ENCODE measurements at regions not wholly inside any gene's neighbourhood (a gene's known extent, or its start where the extent isn't known, plus 50 kb on each side); places are given as distances from the start of the nearest gene placed in this dataset.
A peak's percentile ranks its signal among the peaks of the same experiment; 100 is the strongest.
"Not testable (repeated sequence)": the region's sequence is repeated elsewhere in the genome, so short reads cannot be mapped to it uniquely, and the experiment has no call there.

DNA sequence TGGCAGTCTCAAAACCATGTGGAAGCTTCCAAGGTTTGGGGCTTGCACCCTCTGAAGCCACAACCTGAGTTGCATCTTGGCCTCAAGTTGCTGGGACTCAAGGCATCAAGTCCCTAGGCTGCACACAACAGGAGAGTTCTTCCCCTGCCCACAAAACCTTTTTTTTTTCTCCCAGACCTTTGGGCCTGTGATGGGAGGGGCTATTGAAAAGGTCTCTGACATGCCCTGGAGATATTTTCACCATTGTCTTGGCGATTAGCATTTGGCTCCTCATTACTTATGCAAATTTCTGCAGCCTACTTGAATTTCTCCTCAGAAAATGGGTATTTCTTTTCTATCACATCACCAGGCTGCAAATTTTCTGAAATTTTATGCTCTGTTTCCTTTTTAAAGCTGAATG lies 349.5 kb upstream of the EDA2R start:
- Mint-ChIP-seq H3K9me3 (peaks cover 0 to 18% (median 5%) of the 10 kb centered on the region in 7 donors), H3K27me3 (no peaks in the 10 kb centered on the region), H3K4me1 (no peaks in the 10 kb centered on the region), H3K4me3 (no peak overlapping the region), H3K36me3 (no peaks in the 10 kb centered on the region), H3K27ac (no peak overlapping the region)
- no peak for DNase-seq
- no peak for ATAC-seq (ENCODE audit: low read depth in 2 of 2)

DNA sequence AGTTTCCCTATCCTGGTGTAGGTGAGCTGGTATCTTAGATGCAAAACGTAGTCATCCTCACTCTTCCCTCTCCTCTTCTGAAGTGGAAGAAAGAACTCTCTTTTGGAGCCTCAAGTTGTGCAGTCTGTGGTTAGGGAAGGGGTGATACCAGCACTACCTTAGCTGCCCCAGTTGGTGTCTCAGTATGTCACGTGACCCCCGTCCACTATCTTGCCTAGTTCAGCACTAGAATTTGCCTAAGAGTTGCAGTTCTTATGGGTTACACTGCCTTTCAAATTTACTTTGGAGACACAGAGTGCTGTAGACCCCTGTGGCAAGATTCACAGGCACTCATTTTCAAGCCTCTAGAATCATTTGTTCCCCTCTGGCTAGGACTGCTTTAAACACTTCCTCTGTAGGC lies 322.8 kb upstream of the EDA2R start:
- H3K27me3 Mint-ChIP-seq = no peaks in the 10 kb centered on the region
- peaks cover 3 to 47% (median 20%) of the 10 kb centered on the region in 7 donors for H3K9me3 Mint-ChIP-seq
- H3K4me3 Mint-ChIP-seq = peak overlapping the region in 1 of 8 donors; percentile 44
- DNase-seq (no peak), ATAC-seq (ENCODE audit: low read depth in 2 of 2) (no peak)
- no peaks in the 10 kb centered on the region for H3K4me1 Mint-ChIP-seq
- H3K27ac Mint-ChIP-seq = no peak overlapping the region
- no peaks in the 10 kb centered on the region for H3K36me3 Mint-ChIP-seq

DNA sequence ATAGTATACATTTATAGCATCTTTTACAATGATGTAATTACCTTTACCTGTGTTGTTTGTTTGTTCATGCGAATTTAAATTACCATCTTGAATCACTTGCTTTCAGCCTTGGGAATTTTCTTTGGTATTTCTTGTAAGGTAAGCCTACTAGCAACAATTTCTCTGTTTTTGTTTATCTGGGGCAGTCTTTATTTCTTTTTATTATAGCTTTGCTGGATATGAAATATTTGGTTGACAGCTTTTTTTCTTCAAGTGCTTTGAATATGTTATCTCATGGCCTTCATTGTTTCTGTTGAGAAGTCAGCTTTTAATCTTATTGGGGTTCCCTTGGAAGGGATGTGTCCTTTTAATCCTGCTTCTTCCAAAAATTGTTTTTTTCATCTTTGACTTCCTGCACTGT lies 292.8 kb upstream of the EDA2R start:
- H3K4me1 Mint-ChIP-seq = no peaks in the 10 kb centered on the region

DNA sequence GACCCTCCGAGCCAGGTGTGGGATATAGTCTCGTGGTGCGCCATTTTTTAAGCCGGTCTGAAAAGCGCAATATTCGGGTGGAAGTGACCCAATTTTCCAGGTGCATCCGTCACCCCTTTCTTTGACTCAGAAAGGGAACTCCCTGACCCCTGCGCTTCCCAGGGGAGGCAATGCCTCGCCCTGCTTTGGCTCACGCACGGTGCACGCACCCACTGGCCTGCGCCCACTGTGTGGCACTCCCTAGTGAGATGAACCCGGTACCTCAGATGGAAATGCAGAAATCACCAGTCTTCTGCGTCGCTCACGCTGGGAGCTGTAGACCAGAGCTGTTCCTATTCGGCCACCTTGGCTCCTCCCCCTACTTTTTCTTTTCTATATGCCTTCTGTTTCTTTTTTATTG lies 291.6 kb upstream of the EDA2R start:
- H3K27ac Mint-ChIP-seq; DNase-seq; H3K4me1 Mint-ChIP-seq; H3K36me3 Mint-ChIP-seq; H3K4me3 Mint-ChIP-seq; H3K27me3 Mint-ChIP-seq; ATAC-seq (ENCODE audit: low read depth in 2 of 2): not testable (repeated sequence)
- H3K9me3 Mint-ChIP-seq = peaks cover 2 to 20% (median 16%) of the 10 kb centered on the region in 7 donors

More for the DNA sequence above, 292.8 kb upstream of the EDA2R start:
- H3K4me3 Mint-ChIP-seq = no peak overlapping the region
- no peak overlapping the region for H3K27ac Mint-ChIP-seq
- no peaks in the 10 kb centered on the region for H3K27me3 Mint-ChIP-seq
- no peak for DNase-seq
- ATAC-seq (ENCODE audit: low read depth in 2 of 2) = no peak
- peaks cover 2 to 20% (median 16%) of the 10 kb centered on the region in 7 donors for H3K9me3 Mint-ChIP-seq
- no peaks in the 10 kb centered on the region for H3K36me3 Mint-ChIP-seq

DNA sequence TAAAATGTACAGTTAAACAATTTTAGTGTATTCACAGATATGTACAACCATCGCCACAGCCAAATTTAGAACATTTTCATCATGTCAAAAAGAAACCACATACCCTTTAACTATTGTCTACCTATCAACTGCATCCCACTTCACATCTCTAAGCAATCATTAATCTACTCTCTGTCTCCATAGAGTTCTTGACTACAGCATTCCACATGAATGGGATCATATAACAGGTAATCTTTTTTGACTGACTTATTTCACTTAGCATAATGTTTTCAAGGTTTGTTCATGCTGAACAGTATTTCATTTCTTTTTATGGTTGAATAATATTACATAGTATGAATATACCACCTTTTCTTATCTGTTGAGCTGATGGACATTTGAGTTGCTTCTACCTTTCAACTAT lies 281.4 kb upstream of the EDA2R start:
- Mint-ChIP-seq H3K36me3 (no peaks in the 10 kb centered on the region), H3K9me3 (peaks cover 3 to 9% (median 6%) of the 10 kb centered on the region in 7 donors), H3K27me3 (no peaks in the 10 kb centered on the region), H3K4me1 (no peaks in the 10 kb centered on the region), H3K27ac (no peak overlapping the region), H3K4me3 (no peak overlapping the region)
- DNase-seq (no peak), ATAC-seq (ENCODE audit: low read depth in 2 of 2) (no peak)

DNA sequence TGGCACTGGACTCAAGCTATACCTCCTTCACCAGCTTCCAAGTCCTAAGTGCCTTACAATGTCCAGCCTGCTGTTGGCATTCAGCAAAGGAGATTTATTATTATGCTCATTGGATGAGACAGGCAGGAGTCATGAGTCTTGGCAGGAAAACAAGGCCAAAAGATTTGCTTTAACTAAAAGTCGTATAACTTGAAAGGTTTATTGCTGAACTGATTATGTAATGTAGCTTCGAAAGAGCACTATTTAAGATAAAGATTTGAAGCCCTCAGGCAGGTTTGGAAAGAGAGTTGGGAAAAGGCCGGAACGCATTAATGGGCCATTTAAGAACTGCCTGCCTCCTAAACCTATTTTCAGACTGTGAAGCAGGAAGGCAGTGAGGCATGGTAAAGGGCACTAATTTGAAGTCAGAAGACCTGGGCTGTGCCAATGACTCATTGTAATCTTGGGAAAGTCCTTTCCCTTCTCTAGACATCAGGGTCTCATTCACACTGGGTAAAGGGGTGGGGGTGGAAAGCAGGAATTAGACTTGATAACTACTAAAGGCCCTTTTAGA lies 280.5 kb upstream of the EDA2R start:
- H3K9me3 Mint-ChIP-seq = peaks cover 3 to 9% (median 6%) of the 10 kb centered on the region in 7 donors
- no peaks in the 10 kb centered on the region for H3K27me3 Mint-ChIP-seq
- no peak overlapping the region for H3K4me3 Mint-ChIP-seq
- ATAC-seq (ENCODE audit: low read depth in 2 of 2) = no peak
- no peak for DNase-seq
- H3K4me1 Mint-ChIP-seq = no peaks in the 10 kb centered on the region
- H3K36me3 Mint-ChIP-seq = no peaks in the 10 kb centered on the region
- H3K27ac Mint-ChIP-seq = no peak overlapping the region

DNA sequence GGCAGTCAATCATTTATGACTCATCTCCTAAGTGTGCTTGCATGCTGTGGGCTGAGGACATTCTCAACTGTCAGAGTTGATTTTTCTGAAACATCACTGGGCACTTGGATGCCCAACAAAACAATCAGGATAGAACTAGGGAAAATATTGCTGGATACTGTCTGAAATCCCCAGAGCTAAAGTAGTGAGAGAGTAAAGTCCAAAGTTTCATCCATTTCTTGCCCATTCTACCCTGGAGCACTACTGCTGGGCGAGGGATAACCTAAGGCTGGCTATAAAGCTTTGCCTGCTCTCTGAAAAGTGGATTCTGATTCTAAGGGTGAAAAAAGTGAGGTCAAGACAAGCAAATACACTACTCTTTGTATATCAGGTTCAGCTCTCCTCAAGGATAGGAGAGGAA lies 279.6 kb upstream of the EDA2R start:
- ATAC-seq (ENCODE audit: low read depth in 2 of 2) (no peak), DNase-seq (no peak)
- Mint-ChIP-seq H3K4me1 (no peaks in the 10 kb centered on the region), H3K27ac (no peak overlapping the region), H3K9me3 (peaks cover 3 to 5% (median 4%) of the 10 kb centered on the region in 7 donors), H3K36me3 (no peaks in the 10 kb centered on the region), H3K27me3 (no peaks in the 10 kb centered on the region), H3K4me3 (no peak overlapping the region)

DNA sequence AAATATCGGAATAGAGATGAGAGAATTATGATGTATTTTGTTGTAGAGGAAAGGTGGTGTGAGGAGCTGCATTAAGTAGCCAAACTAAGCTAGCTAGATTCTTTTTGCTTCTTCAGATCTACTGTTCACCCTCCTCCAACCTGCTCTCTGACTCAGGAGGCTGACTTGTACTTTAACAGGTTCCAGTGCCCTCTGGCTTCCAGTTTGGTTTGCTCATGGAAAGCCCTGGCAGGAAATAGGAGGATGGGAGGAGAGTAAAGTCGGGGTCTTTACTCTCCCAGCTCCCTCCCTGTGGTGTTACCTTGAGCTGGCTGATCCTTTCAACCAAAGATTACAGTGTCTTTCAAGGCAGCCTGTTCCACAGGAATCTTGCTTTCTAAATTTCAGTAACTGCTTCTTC lies 277.0 kb upstream of the EDA2R start:
- ATAC-seq (ENCODE audit: low read depth in 2 of 2) (no peak), DNase-seq (no peak)
- Mint-ChIP-seq H3K9me3 (peaks cover 0 to 5% (median 4%) of the 10 kb centered on the region in 7 donors), H3K4me1 (no peaks in the 10 kb centered on the region), H3K4me3 (no peak overlapping the region), H3K27me3 (no peaks in the 10 kb centered on the region), H3K27ac (no peak overlapping the region), H3K36me3 (no peaks in the 10 kb centered on the region)

DNA sequence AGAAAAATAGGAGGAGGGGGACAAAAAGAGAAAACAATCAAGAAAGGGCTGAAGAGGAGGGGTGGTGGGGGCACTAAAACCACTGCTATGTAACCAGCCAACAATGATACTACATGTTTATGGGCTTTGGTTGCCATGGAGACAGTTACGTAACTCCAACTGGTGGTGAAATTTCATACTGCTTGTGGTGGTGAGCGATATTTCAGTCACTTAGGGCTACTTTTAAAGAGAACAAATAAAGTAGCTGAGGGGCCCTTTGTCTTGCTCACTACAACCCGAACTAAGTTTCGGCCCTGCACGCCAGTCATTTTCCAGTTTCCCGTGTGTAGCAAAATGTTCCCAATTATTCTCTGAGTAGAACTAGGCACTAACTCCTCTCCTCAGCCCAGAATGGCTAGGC lies 275.2 kb upstream of the EDA2R start:
- Mint-ChIP-seq H3K27me3 (no peaks in the 10 kb centered on the region), H3K4me3 (no peak overlapping the region), H3K36me3 (no peaks in the 10 kb centered on the region), H3K9me3 (peaks cover 0 to 6% (median 2%) of the 10 kb centered on the region in 7 donors), H3K4me1 (no peaks in the 10 kb centered on the region), H3K27ac (peak overlapping the region in 1 of 6 donors; percentile 18)
- ATAC-seq (ENCODE audit: low read depth in 2 of 2) (no peak), DNase-seq (no peak)

DNA sequence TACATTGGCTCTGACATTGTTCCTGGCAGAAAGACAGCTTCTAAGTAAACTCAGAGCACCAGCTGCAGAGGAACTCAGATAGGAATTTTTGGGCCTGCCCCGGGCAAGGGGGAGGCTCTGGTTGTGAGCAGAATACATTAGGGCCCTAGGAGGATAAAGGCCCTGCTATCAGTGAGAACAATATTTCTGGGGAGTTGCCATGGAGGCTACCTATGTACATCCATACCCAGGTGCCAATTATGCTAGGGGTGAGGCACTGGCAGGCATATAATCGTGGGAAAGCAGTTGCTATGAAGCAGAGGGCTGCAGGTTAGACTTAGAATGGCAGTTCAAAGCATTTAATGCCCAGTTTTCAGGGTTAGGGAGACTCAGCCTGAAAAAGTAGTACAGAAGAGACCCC lies 273.5 kb upstream of the EDA2R start:
- Mint-ChIP-seq H3K36me3 (no peaks in the 10 kb centered on the region), H3K27me3 (no peaks in the 10 kb centered on the region)

DNA sequence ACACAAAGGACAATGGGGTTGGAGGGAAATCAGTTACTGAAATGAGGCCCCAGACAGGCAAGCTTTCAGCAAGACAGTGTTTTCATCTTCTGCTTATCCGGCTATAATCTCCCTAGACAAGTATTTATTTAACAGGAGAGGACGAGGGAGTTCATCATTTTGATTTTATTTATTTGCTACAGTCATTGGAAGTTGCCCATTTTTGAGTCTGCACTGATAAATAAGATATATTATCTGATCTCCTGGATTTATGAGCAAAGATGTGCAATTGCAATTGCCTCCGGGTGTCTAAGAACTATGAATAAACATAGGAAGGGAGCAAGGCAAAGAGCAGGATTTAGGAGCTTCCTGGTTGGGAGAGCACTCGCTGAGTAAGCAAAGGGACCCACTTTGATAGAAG lies 263.2 kb upstream of the EDA2R start:
- Mint-ChIP-seq H3K4me1 (no peaks in the 10 kb centered on the region), H3K9me3 (peaks cover 0 to 4% (median 0%) of the 10 kb centered on the region in 7 donors), H3K27me3 (no peaks in the 10 kb centered on the region), H3K36me3 (no peaks in the 10 kb centered on the region), H3K27ac (no peak overlapping the region), H3K4me3 (no peak overlapping the region)
- no peak for ATAC-seq (ENCODE audit: low read depth in 2 of 2)
- DNase-seq = no peak

More for the DNA sequence above, 273.5 kb upstream of the EDA2R start:
- Mint-ChIP-seq H3K4me1 (no peaks in the 10 kb centered on the region), H3K9me3 (peaks cover 0 to 4% (median 0%) of the 10 kb centered on the region in 7 donors), H3K27ac (no peak overlapping the region), H3K4me3 (no peak overlapping the region)
- DNase-seq (no peak), ATAC-seq (ENCODE audit: low read depth in 2 of 2) (no peak)

DNA sequence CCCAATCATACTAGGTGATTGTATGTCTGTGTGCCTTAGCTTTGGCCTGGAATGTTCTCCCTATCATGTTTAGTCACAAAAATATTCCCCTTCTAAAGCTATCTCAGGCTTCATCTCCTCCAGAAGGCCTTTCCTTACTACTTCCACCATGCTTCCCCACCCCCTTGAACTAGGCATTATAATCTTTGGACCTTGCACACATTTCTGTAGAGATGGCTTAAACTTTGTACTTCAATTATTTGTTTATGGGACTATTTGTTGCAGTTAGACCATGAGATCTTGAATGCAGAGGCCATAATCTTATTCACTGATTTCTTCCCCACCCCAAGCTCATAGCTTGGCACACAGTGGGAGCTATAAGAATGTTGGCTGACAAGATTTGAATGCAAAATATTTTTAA lies 262.0 kb upstream of the EDA2R start:
- ATAC-seq (ENCODE audit: low read depth in 2 of 2) = no peak
- H3K4me3 Mint-ChIP-seq = no peak overlapping the region
- no peaks in the 10 kb centered on the region for H3K27me3 Mint-ChIP-seq
- H3K36me3 Mint-ChIP-seq = no peaks in the 10 kb centered on the region
- H3K9me3 Mint-ChIP-seq = peaks cover 0 to 4% (median 0%) of the 10 kb centered on the region in 7 donors
- H3K27ac Mint-ChIP-seq = no peak overlapping the region
- no peaks in the 10 kb centered on the region for H3K4me1 Mint-ChIP-seq
- DNase-seq = no peak

DNA sequence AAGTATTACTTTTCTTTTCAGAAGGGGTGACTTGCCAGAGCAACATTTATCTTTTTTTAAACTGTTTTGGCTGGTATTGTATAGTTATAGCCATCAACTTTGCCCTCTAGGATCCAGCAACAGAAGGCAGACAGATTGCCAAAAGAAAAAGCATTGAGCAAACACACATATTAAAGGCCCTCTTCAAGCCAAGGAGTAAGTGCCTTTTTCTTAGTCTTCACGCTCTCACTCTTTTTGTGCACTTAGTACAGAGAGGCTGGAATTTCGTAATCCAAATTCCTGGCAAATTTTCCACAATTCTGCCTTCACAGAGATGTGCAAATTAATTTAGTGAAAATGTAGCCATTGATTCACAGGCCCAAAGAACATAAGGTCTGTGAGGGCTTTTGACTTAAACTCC lies 253.1 kb upstream of the EDA2R start:
- Mint-ChIP-seq H3K4me3 (no peak overlapping the region), H3K27me3 (no peaks in the 10 kb centered on the region), H3K9me3 (peaks cover 0 to 4% (median 0%) of the 10 kb centered on the region in 7 donors), H3K36me3 (no peaks in the 10 kb centered on the region), H3K4me1 (no peaks in the 10 kb centered on the region), H3K27ac (no peak overlapping the region)
- ATAC-seq (ENCODE audit: low read depth in 2 of 2) (no peak), DNase-seq (no peak)

DNA sequence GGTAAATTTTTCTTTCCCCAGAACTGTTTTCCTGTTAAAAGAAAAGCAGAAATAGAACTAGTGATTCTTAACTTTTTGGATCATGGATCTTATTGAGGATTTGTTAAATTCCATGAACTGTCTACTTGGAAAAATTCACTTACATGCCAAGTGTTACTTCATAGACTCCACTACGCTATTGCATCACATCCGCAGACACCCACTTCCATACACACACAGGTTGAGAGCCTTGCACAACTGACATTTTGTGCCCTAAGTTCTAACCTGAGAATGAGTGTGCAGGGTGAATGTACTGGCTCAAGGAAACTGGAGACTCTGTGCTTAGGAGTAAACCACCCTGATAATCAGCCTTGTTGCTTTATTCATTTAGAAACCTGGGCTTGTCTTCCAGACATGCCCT lies 250.5 kb upstream of the EDA2R start:
- H3K27me3 Mint-ChIP-seq = no peaks in the 10 kb centered on the region
- ATAC-seq (ENCODE audit: low read depth in 2 of 2) (no peak), DNase-seq (no peak)
- H3K27ac Mint-ChIP-seq = no peak overlapping the region
- H3K4me1 Mint-ChIP-seq = no peaks in the 10 kb centered on the region
- no peaks in the 10 kb centered on the region for H3K36me3 Mint-ChIP-seq
- no peak overlapping the region for H3K4me3 Mint-ChIP-seq
- H3K9me3 Mint-ChIP-seq = peaks cover 0 to 4% (median 0%) of the 10 kb centered on the region in 7 donors

DNA sequence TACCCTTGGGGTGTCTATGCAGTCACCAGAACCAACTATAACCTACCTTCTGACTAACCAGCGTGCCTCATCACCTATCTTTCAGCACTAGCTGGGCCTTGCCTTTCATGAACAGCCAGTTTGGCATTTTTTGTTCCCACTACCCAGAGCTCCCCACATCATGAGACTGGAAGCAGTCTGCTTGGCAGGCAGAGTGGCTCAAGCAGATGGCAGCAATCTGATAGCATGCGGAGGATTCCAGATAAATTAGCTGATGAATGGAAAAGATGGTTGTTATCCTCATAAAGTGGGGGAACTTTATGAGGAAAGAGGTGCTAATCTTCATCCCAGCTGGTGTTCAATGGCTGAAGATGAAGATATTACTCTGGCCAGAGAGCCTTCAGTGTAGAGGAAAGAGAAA lies 243.2 kb upstream of the EDA2R start:
- Mint-ChIP-seq H3K36me3 (no peaks in the 10 kb centered on the region), H3K27me3 (no peaks in the 10 kb centered on the region)
- no peak for ATAC-seq (ENCODE audit: low read depth in 2 of 2)

More for the DNA sequence above, 243.2 kb upstream of the EDA2R start:
- Mint-ChIP-seq H3K4me1 (no peaks in the 10 kb centered on the region), H3K9me3 (peaks cover 0 to 1% (median 0%) of the 10 kb centered on the region in 7 donors), H3K4me3 (no peak overlapping the region), H3K27ac (no peak overlapping the region)
- no peak for DNase-seq
